ENCODE measurements at regions not wholly inside any gene's neighbourhood (a gene's known extent, or its start where the extent isn't known, plus 50 kb on each side); places are given as distances from the start of the nearest gene placed in this dataset.

DNA sequence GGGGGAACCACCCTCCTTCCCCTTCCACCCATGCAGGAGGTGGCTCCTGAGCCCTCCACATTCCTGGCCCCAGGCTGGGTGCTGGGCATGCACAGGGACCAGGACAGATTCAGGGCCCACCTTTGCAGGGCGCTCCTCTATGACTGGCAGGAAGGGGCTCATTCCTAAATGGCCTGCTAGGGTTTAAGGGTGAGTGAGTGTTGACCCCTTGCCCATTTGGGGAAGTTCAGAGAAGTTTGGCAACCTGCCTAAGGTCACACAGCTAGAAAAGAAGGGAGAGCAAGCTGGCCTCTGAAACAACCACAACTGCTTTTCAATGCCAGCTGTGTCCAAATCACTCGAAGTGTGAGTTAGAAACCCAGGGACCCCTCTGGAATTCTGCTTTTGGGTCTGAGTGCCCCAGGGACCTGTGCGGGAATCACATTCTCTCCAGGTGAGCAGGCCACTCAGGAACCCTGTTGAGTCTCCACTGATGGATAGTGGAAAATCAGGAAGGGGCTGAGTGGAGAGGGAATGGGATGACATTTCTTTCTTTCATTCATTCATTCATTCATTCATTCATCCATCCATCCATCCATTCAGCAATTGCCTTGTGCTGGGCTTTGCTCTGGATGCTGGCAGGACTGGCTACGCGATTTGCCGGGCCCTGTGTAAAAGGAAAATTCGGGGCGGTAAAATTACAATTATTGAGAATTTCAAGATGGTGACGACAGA is 191.9 kb downstream of the C9orf50 start:
- TF ChIP-seq CTCF (IDR thresholded peaks at IDR 0.05) (no peak), POLR2A (IDR thresholded peaks at IDR 0.05) (no peak)
